ENCODE measurements at regions not wholly inside any gene's neighbourhood (a gene's known extent, or its start where the extent isn't known, plus 50 kb on each side); places are given as distances from the start of the nearest gene placed in this dataset.

GRCh38 chr17:17424552-17424951, 52.2 kb upstream of the MED9 start:
- no peak for TF ChIP-seq CTCF (conservative IDR thresholded peaks at IDR 0.05)
- TF ChIP-seq ZFX (IDR thresholded peaks at IDR 0.05) = no peak
